K562 (cell line): ENCODE measurements at regions not wholly inside any gene's neighbourhood (a gene's known extent, or its start where the extent isn't known, plus 50 kb on each side); places are given as distances from the start of the nearest gene placed in this dataset.

Experiments
- ATAC-seq: fragments of 200-7000 bp; cut with Tn5 transposase; 3 replicates; pipeline ENCODE4 v1.9.1; 2020; ENCODE audit warnings: moderate library complexity
- BruUV-seq: library from RNA; stranded (reverse); fragments of 400-500 nt; replicated peaks from 2 replicates; lab custom pipeline; 2021; lab: Mats Ljungman, UMichigan
- CTCF ChIA-PET: fragments of 300-600 bp; formaldehyde crosslinking; extraction: SDS; loops from one replicate; lab custom pipeline; 2021; ENCODE audit warnings: low intra/inter-chr PET ratio; lab: Yijun Ruan, JAX
- POLR2A ChIA-PET: fragments of 300-600, 350-650 bp; sonication (Branson Sonifier 250); formaldehyde crosslinking; extraction: SDS; loops from one replicate; lab custom pipeline; 2021; ENCODE audit warnings: antibody characterized with exemption, inconsistent platforms; lab: Yijun Ruan, JAX
- DNase-seq, 4 experiments: peaks; one replicate each; pipeline versions ENCODE4 v3.0.0 to v3.0.0-alpha.2; 2011 to 2018; ENCODE audit warnings: low spot score in 3 of 4, mixed read lengths in 3 of 4; ENCODE audit errors: extremely low read depth in 1 of 4
- FAIRE-seq: peaks from 2 replicates; lab custom pipeline; 2011; peaks lifted over from hg19 to GRCh38; lab: Jason Lieb, UNC
- H2AFZ ChIP-seq: 2 replicates; pipeline ENCODE4 v1.6.0; 2011; ENCODE audit warnings: low read depth, low read length, control low read depth, inconsistent platforms
- H3K27ac ChIP-seq: fragments of 200-600 bp; 3 replicates; pipeline ENCODE4 v1.8.0; 2011; ENCODE audit warnings: low read depth, mild to moderate bottlenecking, control low read depth, inconsistent platforms, low read length, moderate library complexity, mixed read lengths; ENCODE audit errors: extremely low read depth
- H3K27me3 ChIP-seq, 2 experiments: fragments of 300-600 bp in 1 of 2; 2 replicates in 1 of 2; 3 replicates in 1 of 2; pipeline versions ENCODE4 v1.6.0 to v1.8.0; 2011; ENCODE audit warnings: inconsistent platforms in 2 of 2, low read length in 2 of 2, mild to moderate bottlenecking in 1 of 2, mixed read lengths in 1 of 2, moderate library complexity in 1 of 2; ENCODE audit not compliant: control insufficient read depth in 2 of 2, insufficient read depth in 2 of 2
- H3K36me3 ChIP-seq: fragments of 300-600 bp; 3 replicates; pipeline ENCODE4 v1.8.0; 2011; ENCODE audit warnings: mild to moderate bottlenecking, low read length, inconsistent platforms; ENCODE audit not compliant: control insufficient read depth, insufficient read depth
- H3K4me1 ChIP-seq, 2 experiments: fragments of 200-600 bp in 1 of 2; replicated peaks in 1 of 2; 2 replicates in 1 of 2; 3 replicates in 1 of 2; pipeline versions ENCODE4 v1.5.1 to v1.8.0; 2011; ENCODE audit warnings: inconsistent platforms in 2 of 2, low read length in 2 of 2, mild to moderate bottlenecking in 1 of 2, mixed read lengths in 1 of 2, moderate library complexity in 1 of 2; ENCODE audit not compliant: control insufficient read depth in 2 of 2, insufficient read depth in 2 of 2
- H3K4me2 ChIP-seq: 2 replicates; pipeline ENCODE4 v1.6.1; 2011; ENCODE audit warnings: low read length, control low read depth, inconsistent platforms, mixed read lengths; ENCODE audit not compliant: insufficient read depth
- H3K4me3 ChIP-seq: fragments of 200-600 bp; sonication (generic), shearing (Covaris generic); 2 replicates; pipeline ENCODE4 v1.5.1; 2016; ENCODE audit warnings: control low read depth, inconsistent platforms
- H3K79me2 ChIP-seq: fragments of 200-600 bp; 3 replicates; pipeline ENCODE4 v1.8.0; 2011; ENCODE audit warnings: low read length, inconsistent platforms; ENCODE audit not compliant: control insufficient read depth, insufficient read depth
- H3K9ac ChIP-seq, 2 experiments: 2 replicates each; pipeline versions ENCODE4 v1.6.0 to v1.6.1; 2011; ENCODE audit warnings: low read depth in 2 of 2, low read length in 2 of 2, control low read depth in 1 of 2, inconsistent platforms in 1 of 2, mild to moderate bottlenecking in 1 of 2, mixed read lengths in 1 of 2; ENCODE audit not compliant: insufficient read depth in 1 of 2
- H3K9me1 ChIP-seq: one replicate; pipeline ENCODE4 v1.6.0; 2011; ENCODE audit warnings: inconsistent platforms, mild to moderate bottlenecking, low read length, moderate library complexity; ENCODE audit not compliant: control insufficient read depth, insufficient read depth
- H3K9me3 ChIP-seq: replicated peaks from 2 replicates; pipeline ENCODE4 v1.5.1; 2011; ENCODE audit warnings: low read depth, low read length, inconsistent platforms; ENCODE audit not compliant: control insufficient read depth, insufficient read depth
- H4K20me1 ChIP-seq: replicated peaks from 2 replicates; pipeline ENCODE4 v1.6.1; 2011; ENCODE audit warnings: low read length, inconsistent platforms, mixed read lengths; ENCODE audit not compliant: control insufficient read depth, insufficient read depth
- KLF13 ChIP-seq: fragments of 450-650 bp; IDR thresholded peaks from 2 replicates; pipeline ENCODE4 v1.6.1; 2016; ENCODE audit warnings: missing genetic modification characterization, low read depth, mild to moderate bottlenecking, missing compliant biosample characterization, moderate library complexity, borderline replicate concordance
- NEUROD1 ChIP-seq: fragments of 150-350 bp; IDR thresholded peaks from 2 replicates; pipeline ENCODE4 v1.6.1; 2014; ENCODE audit warnings: borderline replicate concordance, low read length, low read depth; ENCODE audit not compliant: partially characterized antibody
- NONO ChIP-seq, 2 experiments: fragments of 200-400 bp in 1 of 2; fragments of 450-650 bp in 1 of 2; formaldehyde crosslinking in 1 of 2; IDR thresholded peaks; 2 replicates each; pipeline ENCODE4 v1.6.1; 2017; ENCODE audit warnings: low read depth in 2 of 2, mild to moderate bottlenecking in 2 of 2, moderate library complexity in 2 of 2, low read length in 1 of 2
- PKNOX1 ChIP-seq: fragments of 450-650 bp; IDR thresholded peaks from 2 replicates; pipeline ENCODE4 v1.6.1; 2016
- SRSF7 ChIP-seq: fragments of 200-400 bp; formaldehyde crosslinking; optimal IDR thresholded peaks from 2 replicates; pipeline ENCODE3; 2017; ENCODE audit warnings: mild to moderate bottlenecking, low read depth, low read length
- STAT5B ChIP-seq: fragments of 250-450 bp; sonication (Bioruptor Pico); IDR thresholded peaks from 2 replicates; pipeline ENCODE4 v1.8.0; 2021; ENCODE audit warnings: mild to moderate bottlenecking, inconsistent platforms
- TGIF2 ChIP-seq: sonication (generic); formaldehyde crosslinking; IDR thresholded peaks from 2 replicates; pipeline ENCODE4 v1.8.1; 2022; ENCODE audit warnings: mild to moderate bottlenecking, missing genetic modification reagents, moderate library complexity
- YY1 ChIP-seq, 3 experiments: IDR thresholded peaks; 2 replicates each; pipeline ENCODE4 v1.6.1; 2011; ENCODE audit warnings: low read length in 2 of 3, mild to moderate bottlenecking in 2 of 3, moderate library complexity in 2 of 3, borderline replicate concordance in 1 of 3, control low read depth in 1 of 3, low read depth in 1 of 3; ENCODE audit not compliant: insufficient read depth in 3 of 3, insufficient replicate concordance in 2 of 3, control insufficient read depth in 1 of 3, insufficient read length in 1 of 3; ENCODE audit errors: extremely low read depth in 1 of 3
- WGBS: fragments of 100-300 bp; shearing (Covaris generic); methylation state at CpG from one replicate; pipeline ENCODE4 v1.1.6; 2016; ENCODE audit warnings: low coverage, mixed read lengths; ENCODE audit not compliant: insufficient coverage; ENCODE audit errors: missing lambda C conversion rate; 5-methylcytosine and 5-hydroxymethylcytosine counted together
- in situ Hi-C: fragments of 300-500 bp; cut with MboI; formaldehyde crosslinking; loops from 4 replicates; pipeline ENCODE4 v1.15.0; 2018; ENCODE audit warnings: inconsistent platforms, mixed read lengths
- intact Hi-C: fragments of 100-400 bp; cut with micrococcal nuclease; formaldehyde crosslinking; loops from 2 replicates; pipeline ENCODE4 v1.14.2; 2022

DNA sequence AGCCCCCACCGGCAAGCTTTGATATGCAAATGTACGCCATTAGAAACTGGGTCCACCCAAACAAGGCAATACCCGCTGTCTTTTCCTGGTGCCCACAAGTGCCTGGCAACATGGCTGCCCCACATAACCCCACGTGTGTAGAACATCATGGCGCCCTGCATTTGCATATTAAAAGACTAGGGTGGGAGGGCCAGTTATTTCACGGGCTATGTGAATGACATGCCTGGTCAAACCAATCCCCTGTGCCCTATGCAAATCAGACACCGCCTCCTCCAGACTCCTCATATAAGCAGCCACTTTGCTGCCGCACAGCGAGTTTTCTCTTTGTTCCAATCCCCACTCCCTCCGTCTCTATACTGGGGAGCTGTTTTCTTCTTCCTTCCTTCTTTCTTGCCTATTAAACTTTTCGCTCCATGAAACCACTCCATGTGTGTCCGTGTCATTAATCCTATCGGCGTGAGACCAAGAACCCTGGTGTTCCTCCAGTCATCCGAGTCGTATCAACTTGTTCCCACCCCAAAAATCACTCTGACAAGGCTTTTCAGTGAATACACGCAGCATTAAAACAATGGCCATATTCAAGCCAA is 112.6 kb upstream of the SORBS2 start:
- FAIRE-seq (no peak), ATAC-seq (no peak), DNase-seq (no peak)
- H3K4me2 ChIP-seq, result no peak overlapping the region
- BruUV-seq, result no TSS peak
- H4K20me1 ChIP-seq, result no peaks in the 10 kb centered on the region
- no peak overlapping the region for H3K27ac ChIP-seq
- H3K9me3 ChIP-seq, result no peaks in the 10 kb centered on the region
- ChIA-PET CTCF (no interaction called here), POLR2A (no interaction called here)
- H3K9me1 ChIP-seq, result no peaks in the 10 kb centered on the region
- 2% methylated on average over 17 of the region's 17 CpGs for WGBS
- no peaks in the 10 kb centered on the region for H3K36me3 ChIP-seq
- H3K4me1 ChIP-seq, result 0 out of 5 replicates have a peak, but pooled peaks cover 0 to 2% of the 10 kb centered on the region in 2 experiments
- no peak overlapping the region for H3K9ac ChIP-seq
- no peak overlapping the region for H3K4me3 ChIP-seq
- TF ChIP-seq TGIF2 (CRISPR knock-in tag) (no peak), NEUROD1 (no peak), STAT5B (CRISPR knock-in tag) (no peak), PKNOX1 (peak; percentile 82), SRSF7 (no peak), YY1 (IDR thresholded peaks at IDR 0.05; ENCODE audit: borderline replicate concordance in 1 of 3, control insufficient read depth in 1 of 3, extremely low read depth in 1 of 3, insufficient read depth in 3 of 3, insufficient read length in 1 of 3, insufficient replicate concordance in 2 of 3, low read depth in 1 of 3, low read length in 2 of 3) (peak in 2 of 3 experiments; percentile 16 to 37), KLF13 (tag) (no peak), NONO (IDR thresholded peaks at IDR 0.05; ENCODE audit: low read depth in 2 of 2, low read length in 1 of 2) (no peak)
- TF ChIP-seq, all 486 proteins: peak for 2
- Histone ChIP-seq H2AFZ (no peak overlapping the region), H3K79me2 (no peaks in the 10 kb centered on the region), H3K27me3 (no peaks in the 10 kb centered on the region)
- intact Hi-C loops (no loop called here), in situ Hi-C loops (no loop called here)
